Astrocyte of the spinal cord (primary cell): ENCODE measurements at regions not wholly inside any gene's neighbourhood (a gene's known extent, or its start where the extent isn't known, plus 50 kb on each side); places are given as distances from the start of the nearest gene placed in this dataset.
A peak's percentile ranks its signal among the peaks of the same experiment; 100 is the strongest.

Experiments
- DNase-seq: peaks from one replicate; pipeline ENCODE4 v3.0.0; 2011; ENCODE audit warnings: low read depth, low spot score
- H3K4me3 ChIP-seq: 2 replicates; pipeline ENCODE4 v1.5.1; 2011; ENCODE audit warnings: low read depth, mild to moderate bottlenecking, low read length, moderate library complexity
- in situ Hi-C: cut with HindIII; loops from 2 replicates; pipeline ENCODE4 v1.10.0; 2017; ENCODE audit warnings: low sequenced_read_pairs
- TF ChIP-seq, protein P1 (sequence below): IDR thresholded peaks from 2 replicates; pipeline ENCODE4 v1.5.1; 2012; ENCODE audit warnings: low read depth, mild to moderate bottlenecking, low read length, inconsistent platforms

DNA sequence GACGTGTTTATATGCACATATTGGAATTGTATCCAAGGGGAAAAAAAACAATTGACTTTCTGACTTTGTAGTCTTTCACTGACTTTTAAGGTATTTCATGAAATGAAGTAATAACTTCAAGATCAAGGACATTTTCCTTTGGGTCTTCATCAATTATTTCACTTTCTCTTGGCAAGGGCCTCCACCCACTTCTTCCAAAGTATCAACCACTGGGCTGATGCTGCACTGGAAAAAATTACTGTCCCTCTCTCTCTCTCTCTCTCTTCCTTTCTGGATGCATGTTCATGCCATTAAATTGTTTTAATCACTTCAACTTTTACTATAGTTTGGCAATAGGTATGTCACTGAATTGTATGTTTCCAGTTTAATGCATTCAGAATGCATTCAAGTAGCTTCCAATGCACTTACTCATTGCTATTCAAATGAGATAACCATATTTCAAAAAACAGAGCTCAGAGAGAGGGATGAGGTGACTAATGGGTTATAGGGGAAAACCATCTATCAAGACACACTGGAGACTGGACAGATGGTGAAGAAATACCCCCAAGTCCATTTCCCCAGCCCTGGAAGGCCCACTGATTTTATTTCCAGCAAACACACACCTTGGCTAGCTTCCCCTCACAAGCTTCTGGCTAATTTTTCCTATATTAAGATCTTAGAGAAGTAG, 585.3 kb downstream of the EBF1 start:
- TF ChIP-seq, protein P1, sequence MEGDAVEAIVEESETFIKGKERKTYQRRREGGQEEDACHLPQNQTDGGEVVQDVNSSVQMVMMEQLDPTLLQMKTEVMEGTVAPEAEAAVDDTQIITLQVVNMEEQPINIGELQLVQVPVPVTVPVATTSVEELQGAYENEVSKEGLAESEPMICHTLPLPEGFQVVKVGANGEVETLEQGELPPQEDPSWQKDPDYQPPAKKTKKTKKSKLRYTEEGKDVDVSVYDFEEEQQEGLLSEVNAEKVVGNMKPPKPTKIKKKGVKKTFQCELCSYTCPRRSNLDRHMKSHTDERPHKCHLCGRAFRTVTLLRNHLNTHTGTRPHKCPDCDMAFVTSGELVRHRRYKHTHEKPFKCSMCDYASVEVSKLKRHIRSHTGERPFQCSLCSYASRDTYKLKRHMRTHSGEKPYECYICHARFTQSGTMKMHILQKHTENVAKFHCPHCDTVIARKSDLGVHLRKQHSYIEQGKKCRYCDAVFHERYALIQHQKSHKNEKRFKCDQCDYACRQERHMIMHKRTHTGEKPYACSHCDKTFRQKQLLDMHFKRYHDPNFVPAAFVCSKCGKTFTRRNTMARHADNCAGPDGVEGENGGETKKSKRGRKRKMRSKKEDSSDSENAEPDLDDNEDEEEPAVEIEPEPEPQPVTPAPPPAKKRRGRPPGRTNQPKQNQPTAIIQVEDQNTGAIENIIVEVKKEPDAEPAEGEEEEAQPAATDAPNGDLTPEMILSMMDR = no peak
- peak; percentile 24 for DNase-seq
- in situ Hi-C loops = no loop called here
- no peak overlapping the region for H3K4me3 ChIP-seq

DNA sequence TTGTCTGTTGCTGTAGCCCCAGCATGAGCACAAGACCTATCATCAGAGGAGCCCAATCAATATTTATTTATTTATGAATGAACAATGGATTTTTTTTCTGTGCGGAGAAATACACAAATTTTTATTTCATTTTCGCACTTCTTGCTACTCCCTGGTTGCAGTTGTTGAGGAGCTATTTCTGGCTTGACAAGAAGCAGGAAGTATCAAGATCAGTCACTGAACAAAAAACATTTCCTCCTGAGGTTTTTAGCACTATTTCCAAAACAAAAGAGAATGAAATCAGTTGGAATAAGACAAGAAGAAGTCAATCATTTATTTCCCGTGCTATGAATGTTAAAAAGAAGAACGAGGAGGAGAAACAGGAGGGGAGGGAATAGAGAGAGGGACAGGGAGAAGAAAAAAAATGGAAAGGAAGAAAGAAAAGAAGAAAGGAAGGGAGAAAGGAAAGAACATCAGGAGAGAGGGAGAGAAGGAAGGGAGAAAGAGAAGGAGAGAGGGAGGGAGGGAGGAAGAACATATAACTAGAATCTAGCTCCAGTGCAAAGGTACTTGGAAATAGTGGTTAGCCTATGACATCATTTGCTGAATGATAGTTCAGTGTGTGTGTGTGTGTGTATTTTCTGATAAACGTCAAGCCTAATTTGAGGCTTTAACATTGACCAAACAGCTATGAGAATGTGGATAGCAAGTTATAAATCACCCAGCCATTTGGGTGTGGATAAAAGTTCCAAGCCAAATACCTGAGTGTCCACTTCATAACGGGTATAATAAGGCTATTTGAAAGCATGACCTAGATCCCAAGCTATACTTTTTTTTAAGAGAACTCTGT, 586.0 kb downstream of the EBF1 start:
- in situ Hi-C loops = no loop called here
- TF ChIP-seq, protein P1 = no peak
- no peak for DNase-seq
- H3K4me3 ChIP-seq = no peak overlapping the region

DNA sequence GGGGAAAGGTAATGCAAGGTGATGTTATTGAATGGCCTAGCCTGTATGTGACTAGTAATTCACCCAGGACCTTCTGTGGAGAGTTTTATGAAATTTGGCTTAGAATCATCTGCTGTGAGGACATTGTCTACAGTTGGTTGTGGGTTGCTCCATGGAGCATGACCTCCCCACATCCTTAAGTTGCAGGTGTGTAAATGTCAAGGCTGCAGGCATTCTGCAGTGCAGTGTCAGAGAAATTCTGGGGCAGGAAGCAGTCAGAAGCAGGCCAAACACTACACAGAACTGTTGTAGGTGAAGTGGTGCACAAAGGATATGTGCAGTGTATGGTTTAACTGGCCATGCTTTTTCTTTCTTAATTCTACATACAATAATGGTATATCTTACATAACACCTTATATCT, 588.3 kb downstream of the EBF1 start:
- H3K4me3 ChIP-seq = no peak overlapping the region
- in situ Hi-C loops = no loop called here
- no peak for DNase-seq
- TF ChIP-seq, protein P1 = no peak

DNA sequence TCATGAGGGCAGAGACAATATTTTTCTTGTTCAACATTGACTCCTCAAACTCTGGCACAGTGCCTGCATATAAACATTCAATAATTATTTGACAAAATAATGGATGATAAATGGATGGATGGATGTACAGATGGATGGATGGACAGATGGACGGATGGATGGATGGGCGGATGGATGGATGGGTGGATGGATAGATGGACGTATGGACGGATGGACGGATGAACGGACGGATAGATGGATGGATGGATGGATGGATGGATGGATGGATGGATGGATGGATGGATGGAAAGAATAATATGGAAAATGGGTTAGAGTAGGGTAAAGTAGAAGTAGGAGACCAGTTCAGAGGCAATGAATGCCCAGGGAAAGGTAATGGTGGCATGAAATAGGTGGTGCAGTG, 589.2 kb downstream of the EBF1 start:
- in situ Hi-C loops = no loop called here
- no peak overlapping the region for H3K4me3 ChIP-seq
- TF ChIP-seq, protein P1 = no peak
- no peak for DNase-seq

DNA sequence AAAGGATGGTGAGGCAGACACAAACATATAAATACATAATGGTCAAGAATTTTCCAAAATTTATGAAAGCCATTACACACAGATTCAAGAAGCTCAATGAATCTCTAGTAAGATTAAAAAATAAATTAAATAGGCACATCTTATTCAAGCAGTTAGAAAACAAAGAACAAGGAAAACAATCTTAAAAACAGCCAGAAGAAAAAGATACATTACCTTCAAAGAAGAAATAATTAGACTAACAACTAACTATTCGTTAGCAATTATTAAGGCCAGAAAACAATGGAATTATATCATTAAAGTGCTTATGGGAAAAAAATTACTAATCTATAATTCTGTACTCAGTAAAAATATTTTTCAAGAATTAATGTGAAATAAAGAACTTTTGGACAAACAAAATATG, 593.1 kb downstream of the EBF1 start:
- TF ChIP-seq, protein P1 = no peak
- DNase-seq = no peak
- in situ Hi-C loops = no loop called here
- no peak overlapping the region for H3K4me3 ChIP-seq

DNA sequence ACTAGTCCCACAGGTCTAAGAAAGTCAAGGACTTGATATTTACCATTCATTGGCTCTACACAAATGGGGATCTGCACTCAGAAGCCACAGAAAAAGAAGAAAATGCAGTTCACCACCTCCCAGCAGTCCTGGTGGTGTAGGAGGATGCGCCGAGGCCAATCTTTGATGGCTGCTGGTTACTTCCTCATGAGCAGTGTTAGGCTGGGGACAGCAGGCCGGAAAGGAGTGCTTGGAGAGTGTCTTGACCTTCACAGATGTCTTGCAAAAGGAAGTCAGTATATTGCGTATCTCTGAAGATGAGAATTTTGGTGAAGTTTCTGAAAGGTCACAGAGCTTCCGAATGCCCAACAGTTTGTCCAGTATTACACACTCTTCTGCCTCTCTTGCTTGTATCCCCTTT, 597.0 kb downstream of the EBF1 start:
- no peak overlapping the region for H3K4me3 ChIP-seq
- in situ Hi-C loops = no loop called here
- DNase-seq = no peak

More for the DNA sequence above, 597.0 kb downstream of the EBF1 start:
- TF ChIP-seq, protein P1 = no peak
